NCI-H187 treated with DMSO at 0.1 percent for 48 hours (cell line): ENCODE measurements at regions not wholly inside any gene's neighbourhood (a gene's known extent, or its start where the extent isn't known, plus 50 kb on each side); places are given as distances from the start of the nearest gene placed in this dataset.

Source experiments
- DNase-seq: peaks from one replicate; lab custom pipeline; 2025; lab: John Stamatoyannopoulos, UW

GRCh38 chr2:224325941-224326340, 76.0 kb downstream of the FAM124B start:
- no peak for DNase-seq

- no peak for DNase-seq
Measured at GRCh38 chr2:224324604-224325003, 77.3 kb downstream of the FAM124B start.

GRCh38 chr2:224320660-224321059, 81.2 kb downstream of the FAM124B start:
- no peak for DNase-seq

GRCh38 chr2:224319750-224320149, 82.2 kb downstream of the FAM124B start:
- no peak for DNase-seq

GRCh38 chr2:224312741-224313140, 89.2 kb downstream of the FAM124B start:
- no peak for DNase-seq

- DNase-seq = no peak
Measured at GRCh38 chr2:224310943-224311625, 90.8 kb downstream of the FAM124B start.

GRCh38 chr2:224309176-224309575, 92.7 kb downstream of the FAM124B start:
- DNase-seq = no peak

GRCh38 chr2:224308272-224308911, 93.5 kb downstream of the FAM124B start:
- no peak for DNase-seq

- DNase-seq = no peak
Measured at GRCh38 chr2:224302952-224303351, 99.0 kb downstream of the FAM124B start.

GRCh38 chr2:224293976-224294375, 107.9 kb downstream of the FAM124B start:
- DNase-seq = no peak

- no peak for DNase-seq
Measured at GRCh38 chr2:224287531-224287930, 114.4 kb downstream of the FAM124B start.

- DNase-seq = no peak
Measured at GRCh38 chr2:224286923-224287322, 115.0 kb downstream of the FAM124B start.

GRCh38 chr2:224284134-224284946, 117.6 kb downstream of the FAM124B start:
- DNase-seq = no peak

GRCh38 chr2:224283466-224283965, 118.4 kb downstream of the FAM124B start:
- no peak for DNase-seq

- no peak for DNase-seq
Measured at GRCh38 chr2:224281374-224281773, 120.5 kb downstream of the FAM124B start.

- no peak for DNase-seq
Measured at GRCh38 chr2:224278531-224278930, 123.4 kb downstream of the FAM124B start.

- DNase-seq = no peak
Measured at GRCh38 chr2:224276251-224276650, 125.7 kb downstream of the FAM124B start.

- no peak for DNase-seq
Measured at GRCh38 chr2:224272237-224272910, 129.5 kb downstream of the FAM124B start.

GRCh38 chr2:224271617-224272236, 130.2 kb downstream of the FAM124B start:
- DNase-seq = no peak

- DNase-seq = no peak
Measured at GRCh38 chr2:224268441-224268840, 133.5 kb downstream of the FAM124B start.

- no peak for DNase-seq
Measured at GRCh38 chr2:224264259-224264658, 137.6 kb downstream of the FAM124B start.

GRCh38 chr2:224263571-224264043, 138.3 kb downstream of the FAM124B start:
- DNase-seq = no peak
